Stomach (tissue), 8 donors: ENCODE measurements at regions not wholly inside any gene's neighbourhood (a gene's known extent, or its start where the extent isn't known, plus 50 kb on each side); places are given as distances from the start of the nearest gene placed in this dataset.
A peak's percentile ranks its signal among the peaks of the same experiment; 100 is the strongest.

Experiments
- DNase-seq, 2 donors: peaks; one replicate each; pipeline versions ENCODE4 v3.0.0 to v3.0.0-alpha.2; 2013 to 2019
- H3K27ac ChIP-seq, 5 donors: fragments of 200-600 bp in 4 of 5; sonication (generic) in 4 of 5; one replicate each; pipeline ENCODE4 v1.5.1; 2013 to 2019; ENCODE audit warnings: mild to moderate bottlenecking in 1 of 5, moderate library complexity in 1 of 5
- H3K27me3 ChIP-seq, 3 donors: fragments of 200-600 bp; sonication (generic); one replicate each; pipeline ENCODE4 v1.5.1; 2017 to 2019; ENCODE audit warnings: mixed run types in 1 of 3
- H3K36me3 ChIP-seq, 4 donors: fragments of 200-600 bp; sonication (generic); 1 replicate in 3 of 4; 2 replicates in 1 of 4; pipeline ENCODE4 v1.5.1; 2016 to 2019
- H3K4me1 ChIP-seq, 4 donors: fragments of 200-600 bp; sonication (generic); one replicate each; pipeline ENCODE4 v1.5.1; 2016 to 2019
- H3K4me3 ChIP-seq, 4 donors: fragments of 200-600 bp; sonication (generic) in 3 of 4; one replicate each; pipeline ENCODE4 v1.5.1; 2016 to 2019; ENCODE audit warnings: mild to moderate bottlenecking in 1 of 4
- H3K9me3 ChIP-seq, 4 donors: fragments of 200-600 bp; sonication (generic); one replicate each; pipeline ENCODE4 v1.5.1; 2016 to 2019
- EP300 ChIP-seq: sonication (generic); formaldehyde crosslinking; IDR thresholded peaks from one replicate; pipeline ENCODE4 v1.6.1; 2017; ENCODE audit warnings: antibody characterized with exemption
- POLR2A ChIP-seq, 4 donors: fragments of 450-650 bp; IDR thresholded peaks; one replicate each; pipeline ENCODE4 v1.6.1; 2016; ENCODE audit warnings: antibody characterized with exemption in 4 of 4, control low read depth in 2 of 4, mild to moderate bottlenecking in 1 of 4, moderate library complexity in 1 of 4
- POLR2AphosphoS5 ChIP-seq, 3 donors: sonication (generic); formaldehyde crosslinking; IDR thresholded peaks; one replicate each; pipeline ENCODE4 v1.6.1; 2016; ENCODE audit warnings: antibody characterized with exemption in 3 of 3
- WGBS, 5 donors: extraction: QIAGEN DNeasy Blood & Tissue Kit in 3 of 5; methylation state at CpG; one replicate each; pipeline versions ENCODE4 v1.1.5 to v1.1.7; 2013 to 2018; 5-methylcytosine and 5-hydroxymethylcytosine counted together
- intact Hi-C: fragments of 100-400 bp; cut with DNase I; formaldehyde crosslinking; loops from one replicate; pipeline ENCODE4 v1.15.1; 2023; ENCODE audit warnings: low total_unique reads
- TF ChIP-seq, protein P1 (sequence below), 7 experiments: fragments of 450-650 bp in 4 of 7; fragments of 200-600 bp in 3 of 7; sonication (generic) in 3 of 7; IDR thresholded peaks; one replicate each; pipeline ENCODE4 v1.5.1; 2016 to 2019; ENCODE audit warnings: antibody characterized with exemption in 7 of 7, control low read depth in 2 of 7, mild to moderate bottlenecking in 1 of 7
- donor health status: healthy with polysubstance abuse.
- donor health status: Bipolar disorder and iron deficiency.
- donor health status: healthy.

DNA sequence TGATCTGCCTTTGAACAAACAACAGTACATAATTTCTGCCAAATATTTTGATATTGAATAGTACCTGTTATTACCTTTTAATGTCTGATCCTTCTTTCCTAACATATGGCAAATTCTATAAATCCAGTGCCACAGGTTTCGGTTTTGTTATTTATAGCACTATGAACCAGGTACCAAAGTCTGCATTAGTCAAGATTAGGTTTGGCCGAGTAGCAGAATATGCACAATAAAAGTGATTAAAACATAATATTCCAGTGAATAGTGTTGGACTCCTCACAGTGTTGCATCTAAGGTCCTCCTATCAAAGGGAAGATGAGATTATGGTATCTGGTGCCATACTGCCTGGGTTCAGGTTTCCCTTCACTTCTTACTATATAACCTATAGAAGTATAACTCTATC lies 599.0 kb downstream of the ZPLD1 start:
- no peak overlapping the region for H3K27ac ChIP-seq
- no peaks in the 10 kb centered on the region for H3K27me3 ChIP-seq
- H3K36me3 ChIP-seq = no peaks in the 10 kb centered on the region
- WGBS, 5 donors = 83 to 97% (median 92%) methylated on average over 2 of the region's 2 CpGs
- H3K4me3 ChIP-seq = no peak overlapping the region
- no peaks in the 10 kb centered on the region for H3K9me3 ChIP-seq
- no peak for TF ChIP-seq POLR2A (IDR thresholded peaks at IDR 0.05)
- TF ChIP-seq, protein P1, sequence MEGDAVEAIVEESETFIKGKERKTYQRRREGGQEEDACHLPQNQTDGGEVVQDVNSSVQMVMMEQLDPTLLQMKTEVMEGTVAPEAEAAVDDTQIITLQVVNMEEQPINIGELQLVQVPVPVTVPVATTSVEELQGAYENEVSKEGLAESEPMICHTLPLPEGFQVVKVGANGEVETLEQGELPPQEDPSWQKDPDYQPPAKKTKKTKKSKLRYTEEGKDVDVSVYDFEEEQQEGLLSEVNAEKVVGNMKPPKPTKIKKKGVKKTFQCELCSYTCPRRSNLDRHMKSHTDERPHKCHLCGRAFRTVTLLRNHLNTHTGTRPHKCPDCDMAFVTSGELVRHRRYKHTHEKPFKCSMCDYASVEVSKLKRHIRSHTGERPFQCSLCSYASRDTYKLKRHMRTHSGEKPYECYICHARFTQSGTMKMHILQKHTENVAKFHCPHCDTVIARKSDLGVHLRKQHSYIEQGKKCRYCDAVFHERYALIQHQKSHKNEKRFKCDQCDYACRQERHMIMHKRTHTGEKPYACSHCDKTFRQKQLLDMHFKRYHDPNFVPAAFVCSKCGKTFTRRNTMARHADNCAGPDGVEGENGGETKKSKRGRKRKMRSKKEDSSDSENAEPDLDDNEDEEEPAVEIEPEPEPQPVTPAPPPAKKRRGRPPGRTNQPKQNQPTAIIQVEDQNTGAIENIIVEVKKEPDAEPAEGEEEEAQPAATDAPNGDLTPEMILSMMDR (IDR thresholded peaks at IDR 0.05) = no peak
- no peak for TF ChIP-seq EP300
- no peak for TF ChIP-seq POLR2AphosphoS5 (IDR thresholded peaks at IDR 0.05)
- no peak for DNase-seq
- H3K4me1 ChIP-seq = no peaks in the 10 kb centered on the region
- intact Hi-C loops = no loop called here

DNA sequence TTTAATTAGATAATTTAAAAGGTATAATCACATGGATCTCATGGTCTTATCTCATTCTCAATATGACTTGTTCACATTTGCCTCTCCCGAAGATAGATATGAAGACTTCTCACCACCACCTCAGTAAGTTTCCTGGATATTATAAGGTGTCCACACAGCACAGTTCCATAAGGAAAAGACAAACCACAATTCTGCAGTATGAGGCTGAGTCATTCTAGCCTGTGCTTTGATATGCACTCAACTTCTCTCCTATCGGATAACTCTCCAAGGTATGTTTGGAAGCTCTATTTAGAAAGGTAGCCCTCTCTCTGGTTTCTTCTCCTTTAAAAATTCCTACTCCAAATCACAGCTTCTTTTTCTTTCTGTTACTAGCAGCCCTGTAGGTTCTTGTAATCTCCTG lies 612.8 kb downstream of the ZPLD1 start:
- Histone ChIP-seq H3K36me3 (no peaks in the 10 kb centered on the region), H3K27me3 (no peaks in the 10 kb centered on the region), H3K4me1 (no peaks in the 10 kb centered on the region), H3K27ac (no peak overlapping the region), H3K4me3 (no peak overlapping the region), H3K9me3 (no peaks in the 10 kb centered on the region)
- TF ChIP-seq POLR2A (IDR thresholded peaks at IDR 0.05) (no peak), POLR2AphosphoS5 (IDR thresholded peaks at IDR 0.05) (no peak), EP300 (no peak)
- TF ChIP-seq, protein P1 (IDR thresholded peaks at IDR 0.05) = no peak
- intact Hi-C loops = no loop called here
- no peak for DNase-seq
- 59 to 83% (median 63%) methylated on average over 2 of the region's 2 CpGs for WGBS, 5 donors

DNA sequence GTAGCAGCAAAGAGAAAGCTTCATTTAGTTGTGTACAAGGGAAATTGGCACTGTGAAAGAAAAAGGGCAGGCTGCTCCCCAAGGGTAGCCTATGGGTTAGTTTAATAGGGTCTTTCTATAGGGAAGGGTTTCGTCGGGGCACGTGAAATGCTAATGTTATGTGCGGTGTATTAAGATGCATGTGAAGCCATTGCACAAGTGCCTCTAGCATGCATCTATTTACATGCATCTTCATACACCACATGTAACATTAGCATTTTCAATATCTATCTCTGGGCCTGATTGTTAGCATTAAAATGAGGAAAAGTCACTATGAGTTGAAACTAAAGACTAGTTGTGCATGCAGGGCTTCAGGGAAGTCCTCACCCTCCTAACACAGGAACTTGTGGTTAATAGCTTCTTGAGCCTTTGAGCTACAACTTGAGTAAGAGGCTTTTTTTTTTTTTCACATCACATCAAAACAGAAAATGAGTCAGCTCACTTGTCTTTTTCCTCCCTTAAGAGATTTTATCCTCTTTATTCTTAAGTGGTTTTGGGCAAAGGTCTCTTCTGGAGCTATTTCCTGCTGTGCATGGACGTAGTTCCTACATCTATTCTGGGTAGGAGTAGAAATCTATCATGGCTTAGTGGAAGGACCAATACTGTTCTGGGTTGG lies 613.4 kb downstream of the ZPLD1 start:
- no peaks in the 10 kb centered on the region for H3K4me1 ChIP-seq
- WGBS, 5 donors = 77 to 92% (median 83%) methylated on average over 5 of the region's 5 CpGs
- TF ChIP-seq POLR2A (IDR thresholded peaks at IDR 0.05) = no peak
- TF ChIP-seq, protein P1 (IDR thresholded peaks at IDR 0.05) = no peak
- no peak for TF ChIP-seq EP300
- no peak for TF ChIP-seq POLR2AphosphoS5 (IDR thresholded peaks at IDR 0.05)
- no peaks in the 10 kb centered on the region for H3K36me3 ChIP-seq
- H3K27ac ChIP-seq = no peak overlapping the region
- intact Hi-C loops = no loop called here
- H3K4me3 ChIP-seq = no peak overlapping the region
- H3K9me3 ChIP-seq = no peaks in the 10 kb centered on the region
- H3K27me3 ChIP-seq = no peaks in the 10 kb centered on the region
- DNase-seq = peak in 1 of 2 donors; percentile 11

DNA sequence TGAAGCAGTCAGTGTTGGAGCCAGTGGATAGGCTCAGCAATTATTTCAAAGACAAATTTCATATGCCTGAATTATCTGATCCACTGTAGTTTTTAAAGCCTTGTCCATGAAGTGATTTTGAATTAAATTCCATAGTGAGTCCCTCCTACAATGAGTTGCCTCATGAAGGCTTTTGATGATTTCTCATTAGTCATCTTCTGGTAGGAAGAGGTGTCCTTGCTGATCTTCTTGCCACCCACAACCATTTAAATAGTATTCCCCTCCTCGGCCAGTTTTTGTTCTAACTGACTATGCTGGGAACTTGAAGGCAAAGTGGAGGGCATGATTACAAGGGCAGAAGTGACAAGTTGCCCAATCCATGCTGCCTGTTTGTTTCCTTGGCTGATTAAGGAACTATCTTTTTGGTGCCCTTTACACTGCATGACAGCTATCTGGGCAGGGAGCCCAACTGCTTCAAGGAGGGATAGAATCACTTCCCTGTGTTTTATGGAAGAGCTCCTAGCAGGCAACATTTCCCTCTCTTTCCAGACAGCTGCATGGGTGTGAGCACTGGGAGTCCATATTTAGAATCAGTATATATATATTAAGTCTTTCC lies 617.5 kb downstream of the ZPLD1 start:
- WGBS, 5 donors = 53 to 77% (median 67%) methylated on average over 1 of the region's 1 CpG
- no peak overlapping the region for H3K4me3 ChIP-seq

More for the DNA sequence above, 617.5 kb downstream of the ZPLD1 start:
- DNase-seq = peak in 1 of 2 donors; percentile 57
- Histone ChIP-seq H3K9me3 (no peaks in the 10 kb centered on the region), H3K36me3 (no peaks in the 10 kb centered on the region), H3K4me1 (no peaks in the 10 kb centered on the region), H3K27ac (no peak overlapping the region), H3K27me3 (no peaks in the 10 kb centered on the region)
- intact Hi-C loops = no loop called here
- no peak for TF ChIP-seq EP300
- TF ChIP-seq POLR2AphosphoS5 (IDR thresholded peaks at IDR 0.05) = no peak
- no peak for TF ChIP-seq POLR2A (IDR thresholded peaks at IDR 0.05)
- TF ChIP-seq, protein P1 (IDR thresholded peaks at IDR 0.05) = no peak
